ENCODE measurements at regions not wholly inside any gene's neighbourhood (a gene's known extent, or its start where the extent isn't known, plus 50 kb on each side); places are given as distances from the start of the nearest gene placed in this dataset.
A peak's percentile ranks its signal among the peaks of the same experiment; 100 is the strongest.
"Not testable (repeated sequence)": the region's sequence is repeated elsewhere in the genome, so short reads cannot be mapped to it uniquely, and the experiment has no call there.

- intact Hi-C loops (cut with micrococcal nuclease): loop anchor here (2.0 to 10.0 kb wide), 2 partner anchors 89 to 133 kb away; no protein-coding TSS in a partner anchor
- POLR2A ChIA-PET: interaction anchor here (1.5 kb wide), 2 partner anchors 89 to 137 kb away, joined by 3 read pairs; no protein-coding TSS in a partner anchor
- CTCF ChIA-PET: interaction anchor here (0.6 kb wide), 1 partner anchor 724 kb away, joined by 3 read pairs; no protein-coding TSS in a partner anchor
- no peak overlapping the region for H3K4me3 Mint-ChIP-seq
- no peak for TF ChIP-seq CTCF (IDR thresholded peaks at IDR 0.05)
- H3K36me3 Mint-ChIP-seq (ENCODE audit: low read depth): no peaks in the 10 kb centered on the region
- H3K4me1 Mint-ChIP-seq (ENCODE audit: low read depth): peaks cover 17% of the 10 kb centered on the region
- no peak overlapping the region for H3K27ac Mint-ChIP-seq
- peak; percentile 7 for DNase-seq
- peaks cover 11% of the 10 kb centered on the region for H3K9me3 Mint-ChIP-seq
- ATAC-seq: peak; percentile 80
- H3K27me3 Mint-ChIP-seq: no peaks in the 10 kb centered on the region
Measured at GRCh38 chrX:45621376-45622041, 420.8 kb upstream of the DIPK2B start.

GRCh38 chrX:45619290-45619689 lies 418.6 kb upstream of the DIPK2B start:
- ATAC-seq (no peak), DNase-seq (no peak)
- ChIA-PET POLR2A (no interaction called here), CTCF (no interaction called here)
- TF ChIP-seq CTCF (IDR thresholded peaks at IDR 0.05): no peak
- peaks cover 19% of the 10 kb centered on the region for H3K4me1 Mint-ChIP-seq (ENCODE audit: low read depth)
- H3K9me3 Mint-ChIP-seq: peaks cover 13% of the 10 kb centered on the region
- no peak overlapping the region for H3K27ac Mint-ChIP-seq
- H3K27me3 Mint-ChIP-seq: no peaks in the 10 kb centered on the region
- H3K4me3 Mint-ChIP-seq: no peak overlapping the region
- intact Hi-C loops (cut with micrococcal nuclease): no loop called here
- H3K36me3 Mint-ChIP-seq (ENCODE audit: low read depth): peaks cover 1% of the 10 kb centered on the region

GRCh38 chrX:45615591-45615990 lies 414.9 kb upstream of the DIPK2B start:
- POLR2A ChIA-PET; H3K4me1 Mint-ChIP-seq (ENCODE audit: low read depth); H3K4me3 Mint-ChIP-seq; H3K27ac Mint-ChIP-seq; ATAC-seq; CTCF ChIA-PET; H3K27me3 Mint-ChIP-seq; intact Hi-C loops (cut with micrococcal nuclease); H3K36me3 Mint-ChIP-seq (ENCODE audit: low read depth): not testable (repeated sequence)
- DNase-seq: peak; percentile 3
- H3K9me3 Mint-ChIP-seq: peaks cover 14% of the 10 kb centered on the region

GRCh38 chrX:45614853-45615252 lies 414.2 kb upstream of the DIPK2B start:
- Mint-ChIP-seq H3K27me3 (no peaks in the 10 kb centered on the region), H3K36me3 (ENCODE audit: low read depth) (peaks cover 1% of the 10 kb centered on the region), H3K4me1 (ENCODE audit: low read depth) (peaks cover 4% of the 10 kb centered on the region), H3K27ac (no peak overlapping the region), H3K9me3 (peaks cover 18% of the 10 kb centered on the region), H3K4me3 (no peak overlapping the region)
- ChIA-PET POLR2A (no interaction called here), CTCF (no interaction called here)
- no peak for TF ChIP-seq CTCF (IDR thresholded peaks at IDR 0.05)
- DNase-seq: no peak
- no peak for ATAC-seq
- intact Hi-C loops (cut with micrococcal nuclease): no loop called here

- no peak overlapping the region for H3K4me3 Mint-ChIP-seq
- CTCF ChIA-PET: no interaction called here
- ATAC-seq: no peak
Measured at GRCh38 chrX:45602151-45602550, 401.5 kb upstream of the DIPK2B start.

More at GRCh38 chrX:45602151-45602550, 401.5 kb upstream of the DIPK2B start:
- Mint-ChIP-seq H3K27ac (no peak overlapping the region), H3K27me3 (no peaks in the 10 kb centered on the region), H3K9me3 (peaks cover 2% of the 10 kb centered on the region), H3K36me3 (ENCODE audit: low read depth) (no peaks in the 10 kb centered on the region), H3K4me1 (ENCODE audit: low read depth) (no peaks in the 10 kb centered on the region)
- POLR2A ChIA-PET: no interaction called here
- intact Hi-C loops (cut with micrococcal nuclease): no loop called here
- no peak for DNase-seq
- no peak for TF ChIP-seq CTCF (IDR thresholded peaks at IDR 0.05)
